Heart left ventricle (tissue), 16 donors: ENCODE measurements at regions not wholly inside any gene's neighbourhood (a gene's known extent, or its start where the extent isn't known, plus 50 kb on each side); places are given as distances from the start of the nearest gene placed in this dataset.

Experiments used
- ATAC-seq, 4 donors: fragments of 200-7000 bp; cut with Tn5 transposase; one replicate each; pipeline ENCODE4 v1.9.1; 2020 to 2022; ENCODE audit warnings: moderate library complexity in 4 of 4, mild to moderate bottlenecking in 3 of 4, moderate number of reproducible peaks in 1 of 4
- DNase-seq, 5 donors: peaks; one replicate each; pipeline ENCODE4 v3.0.0-alpha.2; 2020
- H3K27ac ChIP-seq, 12 donors: fragments of 200-600 bp; sonication (generic) in 4 of 12; one replicate each; pipeline versions ENCODE4 v1.5.0 to v1.8.0; 2016 to 2022; ENCODE audit warnings: mild to moderate bottlenecking in 2 of 12
- H3K27me3 ChIP-seq, 9 donors: fragments of 200-600 bp; sonication (generic) in 2 of 9; one replicate each; pipeline versions ENCODE4 v1.5.1 to v1.8.0; 2016 to 2022; ENCODE audit warnings: mild to moderate bottlenecking in 3 of 9
- H3K36me3 ChIP-seq, 9 donors: fragments of 200-600 bp; sonication (generic) in 2 of 9; one replicate each; pipeline versions ENCODE4 v1.5.0 to v1.8.0; 2018 to 2022; ENCODE audit warnings: mild to moderate bottlenecking in 2 of 9
- H3K4me1 ChIP-seq, 12 donors: fragments of 200-600 bp; sonication (generic) in 4 of 12; one replicate each; pipeline versions ENCODE4 v1.5.0 to v1.8.0; 2016 to 2022; ENCODE audit warnings: mild to moderate bottlenecking in 3 of 12
- H3K4me3 ChIP-seq, 12 donors: fragments of 200-600 bp; sonication (generic) in 4 of 12; one replicate each; pipeline versions ENCODE4 v1.5.0 to v1.8.0; 2017 to 2022; ENCODE audit warnings: mild to moderate bottlenecking in 9 of 12, moderate library complexity in 4 of 12
- H3K9me3 ChIP-seq, 12 donors: fragments of 200-600 bp; sonication (generic) in 4 of 12; one replicate each; pipeline versions ENCODE4 v1.5.0 to v1.8.0; 2016 to 2022; ENCODE audit warnings: mild to moderate bottlenecking in 1 of 12
- CTCF ChIP-seq, 12 donors: fragments of 200-600 bp; sonication (generic) in 4 of 12; IDR thresholded peaks; one replicate each; pipeline versions ENCODE4 v1.5.0 to v1.8.0; 2018 to 2022; ENCODE audit warnings: antibody characterized with exemption in 12 of 12, mild to moderate bottlenecking in 5 of 12
- POLR2A ChIP-seq, 2 donors: fragments of 450-650 bp; IDR thresholded peaks; one replicate each; pipeline ENCODE4 v1.6.1; 2017; ENCODE audit warnings: antibody characterized with exemption in 2 of 2, mild to moderate bottlenecking in 2 of 2, moderate library complexity in 2 of 2
- WGBS, 4 donors: extraction: QIAGEN DNeasy Blood & Tissue Kit in 2 of 4; methylation state at CpG; one replicate each; pipeline versions ENCODE4 v1.1.5 to v1.1.7; 2013 to 2018; 5-methylcytosine and 5-hydroxymethylcytosine counted together
- intact Hi-C, 10 donors: fragments of 100-400 bp; cut with DNase I; formaldehyde crosslinking; loops; one replicate each; pipeline versions ENCODE4 v1.11.1 to v1.14.2; 2022
- donor health status: ischemic (EF 13 %, LVEDD 7.1; RV severe dilation, severe dysfunction).
- donor health status: healthy with polysubstance abuse.
- donor health status: DM: no; HTN: yes; CAD: no.
- donor health status: DM: no; HTN: no; CAD: no.
- donor health status: ischemic (EF 25% LVEDD 6.9; RV normal size, moderate dysfunction).
- donor health status: ischemic (EF 25% LVEDD 5.7; RV mildly dilated, moderate dysfunction).
- donor health status: healthy.
- donor health status: DM: yes; HTN: yes; CAD: no.
- donor health status: ischemic (EF 35%, LVEDD 5.7; RV mildly dilated, moderate dysfunction).
- donor health status: nonischemic (EF 11% LVEDD 7.7; RV severe dilation, severe dysfunction).
- donor health status: DM: yes; HTN: yes; CAD: no.
- donor health status: PGD.
- donor health status: ischemic (EF 29% LVEDD 5.4; RV normal size, mild dysfunction).
- donor health status: nonischemic (EF 23%, LVEDD 6.1; RV moderate dilation, normal function).

GRCh38 chr18:48473816-48474215 is 64.6 kb upstream of the ZBTB7C start:
- no peak for DNase-seq
- Histone ChIP-seq H3K4me1 (peaks cover 0 to 28% (median 11%) of the 10 kb centered on the region in 12 donors), H3K36me3 (no peaks in the 10 kb centered on the region), H3K9me3 (peaks cover 0 to 13% (median 0%) of the 10 kb centered on the region in 12 donors), H3K4me3 (no peak overlapping the region), H3K27ac (no peak overlapping the region), H3K27me3 (no peaks in the 10 kb centered on the region)
- WGBS, 4 donors, result 96 to 100% (median 97%) methylated on average over 1 of the region's 1 CpG
- no peak for ATAC-seq
- intact Hi-C loops, result loop anchor here in 2 of 10 donors (2.0 to 10.0 kb wide), 2 partner anchors 71 to 191 kb away; no protein-coding TSS in a partner anchor
- no peak for TF ChIP-seq POLR2A (IDR thresholded peaks at IDR 0.05)
- no peak for TF ChIP-seq CTCF (IDR thresholded peaks at IDR 0.05)

- no peak overlapping the region for H3K27ac ChIP-seq
- H3K36me3 ChIP-seq, result no peaks in the 10 kb centered on the region
- no peak overlapping the region for H3K4me3 ChIP-seq
- TF ChIP-seq POLR2A (IDR thresholded peaks at IDR 0.05), result no peak
- no peak for TF ChIP-seq CTCF (IDR thresholded peaks at IDR 0.05)
- ATAC-seq, result no peak
- H3K27me3 ChIP-seq, result no peaks in the 10 kb centered on the region
- intact Hi-C loops, result loop anchor here in 1 of 10 donors (10.0 kb wide), 1 partner anchor 72 kb away; no protein-coding TSS in a partner anchor
- peaks cover 0 to 9% (median 0%) of the 10 kb centered on the region in 12 donors for H3K9me3 ChIP-seq
- WGBS, 4 donors, result 66 to 93% (median 88%) methylated on average over 2 to 3 of the region's 3 CpGs
- no peak for DNase-seq
- H3K4me1 ChIP-seq, result peaks cover 0 to 29% (median 11%) of the 10 kb centered on the region in 12 donors
Observed at GRCh38 chr18:48472610-48473009, 63.4 kb upstream of the ZBTB7C start.

- TF ChIP-seq POLR2A (IDR thresholded peaks at IDR 0.05) (no peak), CTCF (IDR thresholded peaks at IDR 0.05) (no peak)
- H3K36me3 ChIP-seq, result no peaks in the 10 kb centered on the region
- H3K4me1 ChIP-seq, result peaks cover 0 to 23% (median 9%) of the 10 kb centered on the region in 12 donors
- no peaks in the 10 kb centered on the region for H3K27me3 ChIP-seq
- ATAC-seq (peak; percentile 63 to 82 (median 77)), DNase-seq (no peak)
- peaks cover 0 to 9% (median 0%) of the 10 kb centered on the region in 12 donors for H3K9me3 ChIP-seq
- H3K27ac ChIP-seq, result peak overlapping the region; percentile 29 to 88 (median 68)
- intact Hi-C loops, result loop anchor here in 1 of 10 donors (10.0 kb wide), 1 partner anchor 74 kb away; no protein-coding TSS in a partner anchor
- WGBS, 4 donors, result 58 to 74% (median 62%) methylated on average over 5 of the region's 5 CpGs
- H3K4me3 ChIP-seq, result no peak overlapping the region
Observed at GRCh38 chr18:48470484-48471180, 61.4 kb upstream of the ZBTB7C start.

- Histone ChIP-seq H3K27me3 (no peaks in the 10 kb centered on the region), H3K27ac (no peak overlapping the region), H3K9me3 (peaks cover 0 to 9% (median 0%) of the 10 kb centered on the region in 12 donors), H3K4me3 (no peak overlapping the region), H3K4me1 (peaks cover 0 to 23% (median 9%) of the 10 kb centered on the region in 12 donors), H3K36me3 (no peaks in the 10 kb centered on the region)
- WGBS, 4 donors, result 84 to 91% (median 86%) methylated on average over 2 of the region's 2 CpGs
- ATAC-seq, result no peak
- TF ChIP-seq CTCF (IDR thresholded peaks at IDR 0.05), result no peak
- no peak for TF ChIP-seq POLR2A (IDR thresholded peaks at IDR 0.05)
- intact Hi-C loops, result loop anchor here in 1 of 10 donors (5.0 kb wide), 1 partner anchor 436 kb away; no protein-coding TSS in a partner anchor
- DNase-seq, result no peak
Observed at GRCh38 chr18:48468151-48468550, 59.0 kb upstream of the ZBTB7C start.
